ENCODE measurements at regions not wholly inside any gene's neighbourhood (a gene's known extent, or its start where the extent isn't known, plus 50 kb on each side); places are given as distances from the start of the nearest gene placed in this dataset.

DNA sequence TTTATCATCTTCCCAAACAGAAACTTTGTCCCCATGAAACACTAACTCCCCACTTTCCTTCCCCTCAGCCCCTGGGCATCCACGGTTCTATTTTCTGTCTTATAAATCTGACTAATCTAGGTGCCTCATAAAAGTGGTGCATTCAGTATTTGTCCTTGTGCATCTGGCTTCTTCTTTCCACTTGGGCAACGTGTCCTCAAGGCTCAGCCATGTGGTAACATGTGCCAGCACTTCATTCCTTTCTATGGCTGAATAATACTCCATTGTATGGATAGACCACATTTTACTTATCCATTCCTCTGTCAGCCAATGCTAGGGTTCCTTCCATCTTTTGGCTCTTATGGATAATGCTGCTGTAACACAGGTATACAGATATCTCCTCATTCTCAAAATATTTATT lies 305.0 kb upstream of the RUNX1 start (continued):
- TF ChIP-seq KLF7 (tag by site-specific recombination; IDR thresholded peaks at IDR 0.05; ENCODE audit: borderline replicate concordance) (no peak), GFI1B (tag by site-specific recombination; IDR thresholded peaks at IDR 0.05) (no peak), ZNF521 (tag by site-specific recombination; IDR thresholded peaks at IDR 0.05) (no peak), ZNF626 (tag by site-specific recombination; IDR thresholded peaks at IDR 0.05) (no peak), ZNF571 (tag by site-specific recombination; IDR thresholded peaks at IDR 0.05) (no peak), MYNN (tag by site-specific recombination; IDR thresholded peaks at IDR 0.05; ENCODE audit: borderline replicate concordance) (no peak), KLF10 (tag by site-specific recombination; IDR thresholded peaks at IDR 0.05) (no peak), ZNF19 (tag by site-specific recombination; IDR thresholded peaks at IDR 0.05; ENCODE audit: low read depth) (no peak), SCRT1 (tag by site-specific recombination; IDR thresholded peaks at IDR 0.05; ENCODE audit: borderline replicate concordance) (no peak), ZNF221 (tag by site-specific recombination; IDR thresholded peaks at IDR 0.05; ENCODE audit: borderline replicate concordance) (no peak), ZNF514 (tag by site-specific recombination; IDR thresholded peaks at IDR 0.05) (no peak), RBAK (tag by site-specific recombination; IDR thresholded peaks at IDR 0.05) (no peak)
- TF ChIP-seq, protein P1, sequence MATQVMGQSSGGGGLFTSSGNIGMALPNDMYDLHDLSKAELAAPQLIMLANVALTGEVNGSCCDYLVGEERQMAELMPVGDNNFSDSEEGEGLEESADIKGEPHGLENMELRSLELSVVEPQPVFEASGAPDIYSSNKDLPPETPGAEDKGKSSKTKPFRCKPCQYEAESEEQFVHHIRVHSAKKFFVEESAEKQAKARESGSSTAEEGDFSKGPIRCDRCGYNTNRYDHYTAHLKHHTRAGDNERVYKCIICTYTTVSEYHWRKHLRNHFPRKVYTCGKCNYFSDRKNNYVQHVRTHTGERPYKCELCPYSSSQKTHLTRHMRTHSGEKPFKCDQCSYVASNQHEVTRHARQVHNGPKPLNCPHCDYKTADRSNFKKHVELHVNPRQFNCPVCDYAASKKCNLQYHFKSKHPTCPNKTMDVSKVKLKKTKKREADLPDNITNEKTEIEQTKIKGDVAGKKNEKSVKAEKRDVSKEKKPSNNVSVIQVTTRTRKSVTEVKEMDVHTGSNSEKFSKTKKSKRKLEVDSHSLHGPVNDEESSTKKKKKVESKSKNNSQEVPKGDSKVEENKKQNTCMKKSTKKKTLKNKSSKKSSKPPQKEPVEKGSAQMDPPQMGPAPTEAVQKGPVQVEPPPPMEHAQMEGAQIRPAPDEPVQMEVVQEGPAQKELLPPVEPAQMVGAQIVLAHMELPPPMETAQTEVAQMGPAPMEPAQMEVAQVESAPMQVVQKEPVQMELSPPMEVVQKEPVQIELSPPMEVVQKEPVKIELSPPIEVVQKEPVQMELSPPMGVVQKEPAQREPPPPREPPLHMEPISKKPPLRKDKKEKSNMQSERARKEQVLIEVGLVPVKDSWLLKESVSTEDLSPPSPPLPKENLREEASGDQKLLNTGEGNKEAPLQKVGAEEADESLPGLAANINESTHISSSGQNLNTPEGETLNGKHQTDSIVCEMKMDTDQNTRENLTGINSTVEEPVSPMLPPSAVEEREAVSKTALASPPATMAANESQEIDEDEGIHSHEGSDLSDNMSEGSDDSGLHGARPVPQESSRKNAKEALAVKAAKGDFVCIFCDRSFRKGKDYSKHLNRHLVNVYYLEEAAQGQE (tag by site-specific recombination; IDR thresholded peaks at IDR 0.05), result no peak

GRCh38 chr21:35352793-35353192 lies 303.7 kb upstream of the RUNX1 start:
- ChIA-PET CTCF (interaction anchor here (0.6 to 0.9 kb wide), 2 partner anchors 15 to 548 kb away, joined by 3 read pairs; no protein-coding TSS in a partner anchor), POLR2A (no interaction called here)
- H3K27ac ChIP-seq (ENCODE audit: extremely low read depth, low read depth, low read length), result no peak overlapping the region
- no peak overlapping the region for H3K4me3 ChIP-seq (ENCODE audit: low read depth, low read length)
- H3K4me1 ChIP-seq (ENCODE audit: control insufficient read depth, insufficient read depth, low read length), result no peaks in the 10 kb centered on the region
- TF ChIP-seq, protein P2, sequence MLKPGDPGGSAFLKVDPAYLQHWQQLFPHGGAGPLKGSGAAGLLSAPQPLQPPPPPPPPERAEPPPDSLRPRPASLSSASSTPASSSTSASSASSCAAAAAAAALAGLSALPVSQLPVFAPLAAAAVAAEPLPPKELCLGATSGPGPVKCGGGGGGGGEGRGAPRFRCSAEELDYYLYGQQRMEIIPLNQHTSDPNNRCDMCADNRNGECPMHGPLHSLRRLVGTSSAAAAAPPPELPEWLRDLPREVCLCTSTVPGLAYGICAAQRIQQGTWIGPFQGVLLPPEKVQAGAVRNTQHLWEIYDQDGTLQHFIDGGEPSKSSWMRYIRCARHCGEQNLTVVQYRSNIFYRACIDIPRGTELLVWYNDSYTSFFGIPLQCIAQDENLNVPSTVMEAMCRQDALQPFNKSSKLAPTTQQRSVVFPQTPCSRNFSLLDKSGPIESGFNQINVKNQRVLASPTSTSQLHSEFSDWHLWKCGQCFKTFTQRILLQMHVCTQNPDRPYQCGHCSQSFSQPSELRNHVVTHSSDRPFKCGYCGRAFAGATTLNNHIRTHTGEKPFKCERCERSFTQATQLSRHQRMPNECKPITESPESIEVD (tag by site-specific recombination; IDR thresholded peaks at IDR 0.05), result no peak
- TF ChIP-seq ZNF169 (tag by site-specific recombination; IDR thresholded peaks at IDR 0.05), result no peak
- no peak for TF ChIP-seq ZNF521 (tag by site-specific recombination; IDR thresholded peaks at IDR 0.05)
- no peak for TF ChIP-seq ZNF514 (tag by site-specific recombination; IDR thresholded peaks at IDR 0.05)
- TF ChIP-seq ZNF571 (tag by site-specific recombination; IDR thresholded peaks at IDR 0.05), result no peak
- TF ChIP-seq ZBTB17 (tag by site-specific recombination; IDR thresholded peaks at IDR 0.05), result no peak
- TF ChIP-seq RBAK (tag by site-specific recombination; IDR thresholded peaks at IDR 0.05), result no peak
- TF ChIP-seq GLIS1 (tag by site-specific recombination; IDR thresholded peaks at IDR 0.05), result no peak
- TF ChIP-seq ZBTB6 (tag by site-specific recombination; IDR thresholded peaks at IDR 0.05), result no peak
- TF ChIP-seq KLF7 (tag by site-specific recombination; IDR thresholded peaks at IDR 0.05; ENCODE audit: borderline replicate concordance), result no peak
- TF ChIP-seq ZNF157 (tag by site-specific recombination; IDR thresholded peaks at IDR 0.05), result no peak
- TF ChIP-seq, protein P3, sequence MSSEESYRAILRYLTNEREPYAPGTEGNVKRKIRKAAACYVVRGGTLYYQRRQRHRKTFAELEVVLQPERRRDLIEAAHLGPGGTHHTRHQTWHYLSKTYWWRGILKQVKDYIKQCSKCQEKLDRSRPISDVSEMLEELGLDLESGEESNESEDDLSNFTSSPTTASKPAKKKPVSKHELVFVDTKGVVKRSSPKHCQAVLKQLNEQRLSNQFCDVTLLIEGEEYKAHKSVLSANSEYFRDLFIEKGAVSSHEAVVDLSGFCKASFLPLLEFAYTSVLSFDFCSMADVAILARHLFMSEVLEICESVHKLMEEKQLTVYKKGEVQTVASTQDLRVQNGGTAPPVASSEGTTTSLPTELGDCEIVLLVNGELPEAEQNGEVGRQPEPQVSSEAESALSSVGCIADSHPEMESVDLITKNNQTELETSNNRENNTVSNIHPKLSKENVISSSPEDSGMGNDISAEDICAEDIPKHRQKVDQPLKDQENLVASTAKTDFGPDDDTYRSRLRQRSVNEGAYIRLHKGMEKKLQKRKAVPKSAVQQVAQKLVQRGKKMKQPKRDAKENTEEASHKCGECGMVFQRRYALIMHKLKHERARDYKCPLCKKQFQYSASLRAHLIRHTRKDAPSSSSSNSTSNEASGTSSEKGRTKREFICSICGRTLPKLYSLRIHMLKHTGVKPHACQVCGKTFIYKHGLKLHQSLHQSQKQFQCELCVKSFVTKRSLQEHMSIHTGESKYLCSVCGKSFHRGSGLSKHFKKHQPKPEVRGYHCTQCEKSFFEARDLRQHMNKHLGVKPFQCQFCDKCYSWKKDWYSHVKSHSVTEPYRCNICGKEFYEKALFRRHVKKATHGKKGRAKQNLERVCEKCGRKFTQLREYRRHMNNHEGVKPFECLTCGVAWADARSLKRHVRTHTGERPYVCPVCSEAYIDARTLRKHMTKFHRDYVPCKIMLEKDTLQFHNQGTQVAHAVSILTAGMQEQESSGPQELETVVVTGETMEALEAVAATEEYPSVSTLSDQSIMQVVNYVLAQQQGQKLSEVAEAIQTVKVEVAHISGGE (tag by site-specific recombination; conservative IDR thresholded peaks at IDR 0.05; ENCODE audit: low read depth), result no peak
- TF ChIP-seq ZBTB1 (tag by site-specific recombination; IDR thresholded peaks at IDR 0.05), result no peak
- H3K36me3 ChIP-seq (ENCODE audit: control insufficient read depth in 2 of 2, insufficient read depth in 1 of 2, low read length in 2 of 2), result no peaks in the 10 kb centered on the region
- H3K9me3 ChIP-seq (ENCODE audit: control insufficient read depth, insufficient read depth, low read depth, low read length), result no peaks in the 10 kb centered on the region

All from HEK293 (cell line).